ENCODE measurements at regions not wholly inside any gene's neighbourhood (a gene's known extent, or its start where the extent isn't known, plus 50 kb on each side); places are given as distances from the start of the nearest gene placed in this dataset.

- no peaks in the 10 kb centered on the region for H3K9me3 Mint-ChIP-seq (ENCODE audit: low read depth)
- DNase-seq (ENCODE audit: low spot score, unreplicated experiment), result no peak
Measured at GRCh38 chr11:37967635-37968034, 1369.6 kb upstream of the RAG2 start.

GRCh38 chr11:37963440-37963839 lies 1365.4 kb upstream of the RAG2 start:
- H3K27ac Mint-ChIP-seq, result no peak overlapping the region
- no peaks in the 10 kb centered on the region for H3K27me3 Mint-ChIP-seq
- peaks cover 1% of the 10 kb centered on the region for H3K36me3 Mint-ChIP-seq (ENCODE audit: insufficient read depth)
- no peak for DNase-seq (ENCODE audit: low spot score, unreplicated experiment)
- H3K4me3 Mint-ChIP-seq (ENCODE audit: low read depth), result no peak overlapping the region
- TF ChIP-seq CTCF (IDR thresholded peaks at IDR 0.05; ENCODE audit: unreplicated experiment), result no peak
- H3K9me3 Mint-ChIP-seq (ENCODE audit: low read depth), result peaks cover 16% of the 10 kb centered on the region
- no peaks in the 10 kb centered on the region for H3K4me1 Mint-ChIP-seq (ENCODE audit: low read depth)

More at GRCh38 chr11:37967635-37968034, 1369.6 kb upstream of the RAG2 start:
- Mint-ChIP-seq H3K4me3 (ENCODE audit: low read depth) (no peak overlapping the region), H3K36me3 (ENCODE audit: insufficient read depth) (no peaks in the 10 kb centered on the region), H3K4me1 (ENCODE audit: low read depth) (no peaks in the 10 kb centered on the region), H3K27me3 (no peaks in the 10 kb centered on the region), H3K27ac (no peak overlapping the region)
- TF ChIP-seq CTCF (IDR thresholded peaks at IDR 0.05; ENCODE audit: unreplicated experiment), result no peak

- H3K27me3 Mint-ChIP-seq, result no peaks in the 10 kb centered on the region
Measured at GRCh38 chr11:37957717-37958116, 1359.7 kb upstream of the RAG2 start.

GRCh38 chr11:37951996-37952395 lies 1354.0 kb upstream of the RAG2 start:
- H3K9me3 Mint-ChIP-seq (ENCODE audit: low read depth), result peaks cover 3% of the 10 kb centered on the region
- TF ChIP-seq CTCF (IDR thresholded peaks at IDR 0.05; ENCODE audit: unreplicated experiment), result no peak
- DNase-seq (ENCODE audit: low spot score, unreplicated experiment), result no peak

More at GRCh38 chr11:37957717-37958116, 1359.7 kb upstream of the RAG2 start:
- Mint-ChIP-seq H3K4me3 (ENCODE audit: low read depth) (no peak overlapping the region), H3K36me3 (ENCODE audit: insufficient read depth) (peaks cover 3% of the 10 kb centered on the region), H3K27ac (no peak overlapping the region), H3K9me3 (ENCODE audit: low read depth) (peaks cover 28% of the 10 kb centered on the region), H3K4me1 (ENCODE audit: low read depth) (no peaks in the 10 kb centered on the region)
- no peak for DNase-seq (ENCODE audit: low spot score, unreplicated experiment)
- no peak for TF ChIP-seq CTCF (IDR thresholded peaks at IDR 0.05; ENCODE audit: unreplicated experiment)

GRCh38 chr11:37948258-37948657 lies 1350.2 kb upstream of the RAG2 start:
- H3K36me3 Mint-ChIP-seq (ENCODE audit: insufficient read depth), result peaks cover 2% of the 10 kb centered on the region
- no peak for DNase-seq (ENCODE audit: low spot score, unreplicated experiment)
- H3K4me1 Mint-ChIP-seq (ENCODE audit: low read depth), result peaks cover 3% of the 10 kb centered on the region
- H3K9me3 Mint-ChIP-seq (ENCODE audit: low read depth), result peaks cover 18% of the 10 kb centered on the region
- no peaks in the 10 kb centered on the region for H3K27me3 Mint-ChIP-seq
- H3K27ac Mint-ChIP-seq, result no peak overlapping the region
- no peak for TF ChIP-seq CTCF (IDR thresholded peaks at IDR 0.05; ENCODE audit: unreplicated experiment)
- no peak overlapping the region for H3K4me3 Mint-ChIP-seq (ENCODE audit: low read depth)

More at GRCh38 chr11:37951996-37952395, 1354.0 kb upstream of the RAG2 start:
- Mint-ChIP-seq H3K27me3 (no peaks in the 10 kb centered on the region), H3K4me3 (ENCODE audit: low read depth) (no peak overlapping the region), H3K27ac (no peak overlapping the region), H3K4me1 (ENCODE audit: low read depth) (no peaks in the 10 kb centered on the region), H3K36me3 (ENCODE audit: insufficient read depth) (peaks cover 2% of the 10 kb centered on the region)
